ENCODE measurements at regions not wholly inside any gene's neighbourhood (a gene's known extent, or its start where the extent isn't known, plus 50 kb on each side); places are given as distances from the start of the nearest gene placed in this dataset.

DNA sequence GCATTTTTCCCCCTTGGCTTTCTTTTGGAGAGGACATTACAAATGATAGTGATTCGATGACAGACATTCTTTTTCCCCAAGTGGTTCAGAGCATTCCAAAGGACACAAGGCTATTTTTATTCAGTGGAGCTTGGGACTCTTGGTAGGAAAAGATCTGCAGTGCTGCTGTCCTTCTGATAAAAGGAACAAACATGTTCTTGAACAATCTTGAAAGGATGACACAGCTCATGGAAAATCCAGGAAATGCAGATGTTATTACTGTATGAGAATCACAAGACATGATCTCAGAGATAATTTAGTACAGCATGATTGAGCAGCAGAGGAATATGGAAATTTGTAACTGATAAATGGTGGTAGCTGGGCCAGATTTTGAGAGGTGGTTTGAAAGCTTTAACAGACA lies 96.2 kb upstream of the RFC3 start:
- TF ChIP-seq, protein P1, sequence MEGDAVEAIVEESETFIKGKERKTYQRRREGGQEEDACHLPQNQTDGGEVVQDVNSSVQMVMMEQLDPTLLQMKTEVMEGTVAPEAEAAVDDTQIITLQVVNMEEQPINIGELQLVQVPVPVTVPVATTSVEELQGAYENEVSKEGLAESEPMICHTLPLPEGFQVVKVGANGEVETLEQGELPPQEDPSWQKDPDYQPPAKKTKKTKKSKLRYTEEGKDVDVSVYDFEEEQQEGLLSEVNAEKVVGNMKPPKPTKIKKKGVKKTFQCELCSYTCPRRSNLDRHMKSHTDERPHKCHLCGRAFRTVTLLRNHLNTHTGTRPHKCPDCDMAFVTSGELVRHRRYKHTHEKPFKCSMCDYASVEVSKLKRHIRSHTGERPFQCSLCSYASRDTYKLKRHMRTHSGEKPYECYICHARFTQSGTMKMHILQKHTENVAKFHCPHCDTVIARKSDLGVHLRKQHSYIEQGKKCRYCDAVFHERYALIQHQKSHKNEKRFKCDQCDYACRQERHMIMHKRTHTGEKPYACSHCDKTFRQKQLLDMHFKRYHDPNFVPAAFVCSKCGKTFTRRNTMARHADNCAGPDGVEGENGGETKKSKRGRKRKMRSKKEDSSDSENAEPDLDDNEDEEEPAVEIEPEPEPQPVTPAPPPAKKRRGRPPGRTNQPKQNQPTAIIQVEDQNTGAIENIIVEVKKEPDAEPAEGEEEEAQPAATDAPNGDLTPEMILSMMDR (IDR thresholded peaks at IDR 0.05) = no peak
- TF ChIP-seq POLR2AphosphoS5 (IDR thresholded peaks at IDR 0.05) (no peak), POLR2A (IDR thresholded peaks at IDR 0.05) (no peak), EP300 (IDR thresholded peaks at IDR 0.05) (no peak)
